ENCODE measurements at regions not wholly inside any gene's neighbourhood (a gene's known extent, or its start where the extent isn't known, plus 50 kb on each side); places are given as distances from the start of the nearest gene placed in this dataset.

GRCh38 chr4:183588169-183588675, 70.8 kb downstream of the RWDD4 start:
- no peak overlapping the region for H3K9ac ChIP-seq (ENCODE audit: insufficient read depth, low read length, poor library complexity, severe bottlenecking)
- Mint-ChIP-seq H3K4me3 (no peak overlapping the region), H3K4me1 (no peaks in the 10 kb centered on the region), H3K27me3 (ENCODE audit: low read depth in 3 of 3) (peaks cover 1 to 4% (median 1%) of the 10 kb centered on the region in 3 donors), H3K36me3 (no peaks in the 10 kb centered on the region), H3K27ac (no peak overlapping the region), H3K9me3 (peaks cover 0 to 8% (median 5%) of the 10 kb centered on the region in 7 donors)
- H2AFZ ChIP-seq (ENCODE audit: insufficient read depth, low read depth, low read length, poor library complexity, severe bottlenecking) = no peak overlapping the region
- H3K4me2 ChIP-seq (replicated peaks; ENCODE audit: extremely low read depth, low read length, poor library complexity, severe bottlenecking) = no peak overlapping the region
- TF ChIP-seq CTCF (IDR thresholded peaks at IDR 0.05) = no peak
- no peaks in the 10 kb centered on the region for H3K79me2 ChIP-seq (ENCODE audit: insufficient read depth, low read length)
- H3K4me1 ChIP-seq (ENCODE audit: control insufficient read depth in 1 of 2, insufficient read depth in 2 of 2, low read length in 2 of 2) = no peaks in the 10 kb centered on the region
- no peaks in the 10 kb centered on the region for H3K27me3 ChIP-seq (ENCODE audit: control insufficient read depth in 2 of 2, insufficient read depth in 2 of 2, low read length in 2 of 2)
- DNase-seq = no peak
- H3K27ac ChIP-seq (ENCODE audit: low read depth in 1 of 2, low read length in 2 of 2) = no peak overlapping the region
- H3K9me3 ChIP-seq (replicated peaks in 1 of 2; ENCODE audit: control insufficient read depth in 1 of 2, insufficient read depth in 1 of 2, low read length in 2 of 2) = peaks cover 0 to 1% of the 10 kb centered on the region in 2 donors
- WGBS (ENCODE audit: insufficient coverage) = 86% methylated on average over 4 of the region's 11 CpGs
- no peak overlapping the region for H3K4me3 ChIP-seq (replicated peaks in 1 of 3; ENCODE audit: low read depth in 2 of 3, low read length in 3 of 3)
- intact Hi-C loops (cut with micrococcal nuclease) = no loop called here
- H3K36me3 ChIP-seq (replicated peaks in 1 of 2; ENCODE audit: control insufficient read depth in 1 of 2, insufficient read depth in 2 of 2, low read length in 2 of 2) = no peaks in the 10 kb centered on the region
- no peaks in the 10 kb centered on the region for H4K20me1 ChIP-seq (ENCODE audit: insufficient read depth, low read length)

- Histone ChIP-seq H3K4me3 (replicated peaks in 1 of 3; ENCODE audit: low read depth in 2 of 3, low read length in 3 of 3) (no peak overlapping the region), H2AFZ (ENCODE audit: insufficient read depth, low read depth, low read length, poor library complexity, severe bottlenecking) (no peak overlapping the region), H3K4me2 (replicated peaks; ENCODE audit: extremely low read depth, low read length, poor library complexity, severe bottlenecking) (no peak overlapping the region), H4K20me1 (ENCODE audit: insufficient read depth, low read length) (no peaks in the 10 kb centered on the region), H3K27ac (ENCODE audit: low read depth in 1 of 2, low read length in 2 of 2) (no peak overlapping the region), H3K27me3 (ENCODE audit: control insufficient read depth in 2 of 2, insufficient read depth in 2 of 2, low read length in 2 of 2) (no peaks in the 10 kb centered on the region), H3K36me3 (replicated peaks in 1 of 2; ENCODE audit: control insufficient read depth in 1 of 2, insufficient read depth in 2 of 2, low read length in 2 of 2) (no peaks in the 10 kb centered on the region), H3K4me1 (ENCODE audit: control insufficient read depth in 1 of 2, insufficient read depth in 2 of 2, low read length in 2 of 2) (no peaks in the 10 kb centered on the region), H3K9ac (ENCODE audit: insufficient read depth, low read length, poor library complexity, severe bottlenecking) (no peak overlapping the region), H3K9me3 (replicated peaks in 1 of 2; ENCODE audit: control insufficient read depth in 1 of 2, insufficient read depth in 1 of 2, low read length in 2 of 2) (no peaks in the 10 kb centered on the region), H3K79me2 (ENCODE audit: insufficient read depth, low read length) (no peaks in the 10 kb centered on the region)
- DNase-seq = no peak
- Mint-ChIP-seq H3K9me3 (peaks cover 0 to 7% (median 3%) of the 10 kb centered on the region in 7 donors), H3K36me3 (no peaks in the 10 kb centered on the region), H3K4me3 (no peak overlapping the region), H3K27ac (no peak overlapping the region), H3K27me3 (ENCODE audit: low read depth in 3 of 3) (peaks cover 1 to 4% (median 1%) of the 10 kb centered on the region in 3 donors), H3K4me1 (no peaks in the 10 kb centered on the region)
- WGBS (ENCODE audit: insufficient coverage) = no CpG with 5 or more reads among the region's 3 CpGs
- intact Hi-C loops (cut with micrococcal nuclease) = no loop called here
- TF ChIP-seq CTCF (IDR thresholded peaks at IDR 0.05) = no peak
Measured at GRCh38 chr4:183588691-183589090, 70.3 kb downstream of the RWDD4 start.

All from CD14-positive monocyte (primary cell).